Muscle of arm (tissue), 1 donor: ENCODE measurements at regions not wholly inside any gene's neighbourhood (a gene's known extent, or its start where the extent isn't known, plus 50 kb on each side); places are given as distances from the start of the nearest gene placed in this dataset.
"Not testable (repeated sequence)": the region's sequence is repeated elsewhere in the genome, so short reads cannot be mapped to it uniquely, and the experiment has no call there.

Experiments
- DNase-seq: peaks from one replicate; pipeline ENCODE4 v3.0.0-alpha.2; 2013

GRCh38 chr4:86481440-86481839, 112.7 kb upstream of the PTPN13 start:
- DNase-seq = no peak

- no peak for DNase-seq
These were observed 111.6 kb upstream of the PTPN13 start for GRCh38 chr4:86482306-86483172.

GRCh38 chr4:86483173-86483490, 111.0 kb upstream of the PTPN13 start:
- no peak for DNase-seq

- DNase-seq = no peak
These were observed 110.3 kb upstream of the PTPN13 start for GRCh38 chr4:86483773-86484172.

GRCh38 chr4:86484241-86484640, 109.9 kb upstream of the PTPN13 start:
- no peak for DNase-seq

- no peak for DNase-seq
These were observed 106.3 kb upstream of the PTPN13 start for GRCh38 chr4:86487738-86488348.

GRCh38 chr4:86493460-86493859, 100.7 kb upstream of the PTPN13 start:
- no peak for DNase-seq

GRCh38 chr4:86496094-86497080, 97.7 kb upstream of the PTPN13 start:
- DNase-seq = peak; percentile 37

- peak; percentile 19 for DNase-seq
These were observed 97.0 kb upstream of the PTPN13 start for GRCh38 chr4:86497131-86497530.

- peak; percentile 41 for DNase-seq
These were observed 95.9 kb upstream of the PTPN13 start for GRCh38 chr4:86497980-86498862.

- DNase-seq = no peak
These were observed 95.3 kb upstream of the PTPN13 start for GRCh38 chr4:86498863-86499166.

GRCh38 chr4:86500527-86500926, 93.6 kb upstream of the PTPN13 start:
- no peak for DNase-seq

- no peak for DNase-seq
These were observed 92.0 kb upstream of the PTPN13 start for GRCh38 chr4:86502081-86502480.

- no peak for DNase-seq
These were observed 87.5 kb upstream of the PTPN13 start for GRCh38 chr4:86506591-86506990.

- DNase-seq = no peak
These were observed 85.7 kb upstream of the PTPN13 start for GRCh38 chr4:86508436-86508835.

- DNase-seq = no peak
These were observed 82.5 kb upstream of the PTPN13 start for GRCh38 chr4:86511590-86511989.

GRCh38 chr4:86512631-86513030, 81.5 kb upstream of the PTPN13 start:
- DNase-seq = no peak

- DNase-seq = not testable (repeated sequence)
These were observed 78.2 kb upstream of the PTPN13 start for GRCh38 chr4:86515963-86516362.

- DNase-seq = no peak
These were observed 72.6 kb upstream of the PTPN13 start for GRCh38 chr4:86521373-86521969.

- DNase-seq = no peak
These were observed 71.8 kb upstream of the PTPN13 start for GRCh38 chr4:86522349-86522748.

- DNase-seq = no peak
These were observed 70.8 kb upstream of the PTPN13 start for GRCh38 chr4:86523333-86523732.
